ENCODE measurements at regions not wholly inside any gene's neighbourhood (a gene's known extent, or its start where the extent isn't known, plus 50 kb on each side); places are given as distances from the start of the nearest gene placed in this dataset.

GRCh38 chr16:51801635-51802034, 650.6 kb upstream of the SALL1 start:
- no peaks in the 10 kb centered on the region for H3F3A ChIP-seq (ENCODE audit: low read depth)
- H3K4me1 ChIP-seq (ENCODE audit: insufficient read depth, low read length, poor library complexity, severe bottlenecking), result no peaks in the 10 kb centered on the region
- no peaks in the 10 kb centered on the region for H4K20me1 ChIP-seq (ENCODE audit: insufficient read depth, low read length, poor library complexity, severe bottlenecking)
- no peaks in the 10 kb centered on the region for H3K9me2 ChIP-seq (replicated peaks; ENCODE audit: low read depth, low read length)
- no peak overlapping the region for H2AFZ ChIP-seq (ENCODE audit: low read length)
- no peak overlapping the region for H3K9ac ChIP-seq (ENCODE audit: low read depth, low read length, poor library complexity, severe bottlenecking)
- no peaks in the 10 kb centered on the region for H3K9me3 ChIP-seq (ENCODE audit: insufficient read depth, low read depth, low read length)
- H3K79me2 ChIP-seq (ENCODE audit: insufficient read depth, low read length), result no peaks in the 10 kb centered on the region
- no peak overlapping the region for H3K4me2 ChIP-seq (ENCODE audit: low read depth, low read length, poor library complexity, severe bottlenecking)
- no peaks in the 10 kb centered on the region for H3K27me3 ChIP-seq (ENCODE audit: insufficient read depth, low read length, poor library complexity, severe bottlenecking)
- no peak for TF ChIP-seq EZH2phosphoT487 (IDR thresholded peaks at IDR 0.05; ENCODE audit: borderline replicate concordance)
- TF ChIP-seq, protein P1, sequence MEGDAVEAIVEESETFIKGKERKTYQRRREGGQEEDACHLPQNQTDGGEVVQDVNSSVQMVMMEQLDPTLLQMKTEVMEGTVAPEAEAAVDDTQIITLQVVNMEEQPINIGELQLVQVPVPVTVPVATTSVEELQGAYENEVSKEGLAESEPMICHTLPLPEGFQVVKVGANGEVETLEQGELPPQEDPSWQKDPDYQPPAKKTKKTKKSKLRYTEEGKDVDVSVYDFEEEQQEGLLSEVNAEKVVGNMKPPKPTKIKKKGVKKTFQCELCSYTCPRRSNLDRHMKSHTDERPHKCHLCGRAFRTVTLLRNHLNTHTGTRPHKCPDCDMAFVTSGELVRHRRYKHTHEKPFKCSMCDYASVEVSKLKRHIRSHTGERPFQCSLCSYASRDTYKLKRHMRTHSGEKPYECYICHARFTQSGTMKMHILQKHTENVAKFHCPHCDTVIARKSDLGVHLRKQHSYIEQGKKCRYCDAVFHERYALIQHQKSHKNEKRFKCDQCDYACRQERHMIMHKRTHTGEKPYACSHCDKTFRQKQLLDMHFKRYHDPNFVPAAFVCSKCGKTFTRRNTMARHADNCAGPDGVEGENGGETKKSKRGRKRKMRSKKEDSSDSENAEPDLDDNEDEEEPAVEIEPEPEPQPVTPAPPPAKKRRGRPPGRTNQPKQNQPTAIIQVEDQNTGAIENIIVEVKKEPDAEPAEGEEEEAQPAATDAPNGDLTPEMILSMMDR (conservative IDR thresholded peaks at IDR 0.05; ENCODE audit: low read length), result no peak
- H3K36me3 ChIP-seq (ENCODE audit: insufficient read depth, low read length), result no peaks in the 10 kb centered on the region
- H3K4me3 ChIP-seq (ENCODE audit: low read length, poor library complexity, severe bottlenecking), result no peak overlapping the region

GRCh38 chr16:51797669-51798259, 646.7 kb upstream of the SALL1 start:
- no peaks in the 10 kb centered on the region for H3K36me3 ChIP-seq (ENCODE audit: insufficient read depth, low read length)
- TF ChIP-seq, protein P1 (conservative IDR thresholded peaks at IDR 0.05; ENCODE audit: low read length), result no peak
- no peak for TF ChIP-seq EZH2phosphoT487 (IDR thresholded peaks at IDR 0.05; ENCODE audit: borderline replicate concordance)
- no peaks in the 10 kb centered on the region for H3K79me2 ChIP-seq (ENCODE audit: insufficient read depth, low read length)
- H3K9me3 ChIP-seq (ENCODE audit: insufficient read depth, low read depth, low read length), result no peaks in the 10 kb centered on the region; the same call in 1 of the 2 replicates
- no peak overlapping the region for H3K4me2 ChIP-seq (ENCODE audit: low read depth, low read length, poor library complexity, severe bottlenecking)
- no peak overlapping the region for H3K9ac ChIP-seq (ENCODE audit: low read depth, low read length, poor library complexity, severe bottlenecking)
- no peaks in the 10 kb centered on the region for H3K9me2 ChIP-seq (replicated peaks; ENCODE audit: low read depth, low read length)
- no peaks in the 10 kb centered on the region for H3F3A ChIP-seq (ENCODE audit: low read depth)
- H3K4me1 ChIP-seq (ENCODE audit: insufficient read depth, low read length, poor library complexity, severe bottlenecking), result no peaks in the 10 kb centered on the region
- no peak overlapping the region for H3K4me3 ChIP-seq (ENCODE audit: low read length, poor library complexity, severe bottlenecking)
- no peaks in the 10 kb centered on the region for H4K20me1 ChIP-seq (ENCODE audit: insufficient read depth, low read length, poor library complexity, severe bottlenecking)
- H3K27me3 ChIP-seq (ENCODE audit: insufficient read depth, low read length, poor library complexity, severe bottlenecking), result no peaks in the 10 kb centered on the region
- H2AFZ ChIP-seq (ENCODE audit: low read length), result no peak overlapping the region

DNA sequence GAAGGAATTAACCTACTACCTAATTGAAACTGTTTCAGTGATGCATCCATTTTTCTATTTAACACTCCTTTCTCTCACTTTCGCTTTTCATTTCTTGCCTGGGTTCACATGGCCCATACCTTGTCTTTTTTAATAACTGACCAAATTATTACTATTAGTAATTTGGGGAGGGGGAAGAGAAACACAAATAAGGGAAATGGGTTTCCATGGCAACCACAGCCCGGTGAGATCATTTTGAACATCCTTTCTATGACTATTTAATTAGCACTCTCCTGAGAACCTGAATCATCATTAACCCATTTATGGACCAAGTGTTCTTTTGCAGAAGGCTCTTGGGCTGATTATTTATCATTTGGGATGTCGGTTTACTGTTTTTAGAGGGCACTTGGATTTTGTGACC, 628.2 kb upstream of the SALL1 start:
- Histone ChIP-seq H2AFZ (ENCODE audit: low read length) (no peak overlapping the region), H3K4me2 (ENCODE audit: low read depth, low read length, poor library complexity, severe bottlenecking) (no peak overlapping the region), H3F3A (ENCODE audit: low read depth) (no peaks in the 10 kb centered on the region), H3K79me2 (ENCODE audit: insufficient read depth, low read length) (no peaks in the 10 kb centered on the region), H3K9me2 (replicated peaks; ENCODE audit: low read depth, low read length) (no peaks in the 10 kb centered on the region), H3K9me3 (ENCODE audit: insufficient read depth, low read depth, low read length) (no peaks in the 10 kb centered on the region), H3K36me3 (ENCODE audit: insufficient read depth, low read length) (no peaks in the 10 kb centered on the region), H3K4me3 (ENCODE audit: low read length, poor library complexity, severe bottlenecking) (no peak overlapping the region), H3K27me3 (ENCODE audit: insufficient read depth, low read length, poor library complexity, severe bottlenecking) (no peaks in the 10 kb centered on the region), H3K9ac (ENCODE audit: low read depth, low read length, poor library complexity, severe bottlenecking) (no peak overlapping the region), H4K20me1 (ENCODE audit: insufficient read depth, low read length, poor library complexity, severe bottlenecking) (no peaks in the 10 kb centered on the region), H3K4me1 (ENCODE audit: insufficient read depth, low read length, poor library complexity, severe bottlenecking) (no peaks in the 10 kb centered on the region)
- TF ChIP-seq, protein P1 (conservative IDR thresholded peaks at IDR 0.05; ENCODE audit: low read length), result no peak
- TF ChIP-seq EZH2phosphoT487 (IDR thresholded peaks at IDR 0.05; ENCODE audit: borderline replicate concordance), result no peak
